ENCODE measurements at regions not wholly inside any gene's neighbourhood (a gene's known extent, or its start where the extent isn't known, plus 50 kb on each side); places are given as distances from the start of the nearest gene placed in this dataset.
"Not testable (repeated sequence)": the region's sequence is repeated elsewhere in the genome, so short reads cannot be mapped to it uniquely, and the experiment has no call there.

DNA sequence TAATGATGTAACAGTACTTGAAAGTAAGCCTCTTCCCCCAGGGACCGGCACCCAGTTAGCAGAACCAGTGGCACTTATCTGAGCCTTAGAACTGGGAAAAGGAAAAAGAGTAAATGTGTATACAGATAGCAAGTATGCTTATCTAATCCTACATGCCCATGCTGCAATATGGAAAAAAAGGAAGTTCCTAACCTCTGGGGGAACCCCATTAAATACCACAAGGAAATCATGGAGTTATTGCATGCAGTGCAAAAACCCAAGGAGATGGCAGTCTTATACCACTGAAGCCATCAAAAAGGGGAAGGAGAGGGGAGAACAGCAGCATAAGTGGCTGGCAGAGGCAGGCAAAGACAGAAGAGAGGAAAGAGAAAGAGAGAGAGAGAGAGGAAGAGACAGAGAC is 456.8 kb downstream of the PTPRC start:
- not testable (repeated sequence) for DNase-seq

DNA sequence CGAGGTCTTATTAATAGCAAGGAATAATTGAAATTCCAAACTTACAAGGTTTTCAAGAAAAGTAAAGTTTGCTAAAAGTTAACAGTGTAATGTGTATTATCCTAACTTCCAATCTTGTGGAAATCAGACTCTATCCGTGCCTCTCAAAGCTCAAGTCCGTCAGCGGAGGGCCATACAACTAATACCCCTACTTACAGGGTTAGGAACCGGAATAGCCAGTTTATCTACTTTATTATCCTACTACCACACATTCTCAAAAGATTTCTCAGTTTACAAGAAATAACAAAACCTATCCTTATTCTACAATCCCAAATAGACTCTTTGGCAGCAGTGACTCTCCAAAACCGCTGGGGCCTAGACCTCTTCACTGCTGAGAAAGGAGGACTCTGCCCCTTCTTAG is 457.8 kb downstream of the PTPRC start:
- DNase-seq, result no peak

DNA sequence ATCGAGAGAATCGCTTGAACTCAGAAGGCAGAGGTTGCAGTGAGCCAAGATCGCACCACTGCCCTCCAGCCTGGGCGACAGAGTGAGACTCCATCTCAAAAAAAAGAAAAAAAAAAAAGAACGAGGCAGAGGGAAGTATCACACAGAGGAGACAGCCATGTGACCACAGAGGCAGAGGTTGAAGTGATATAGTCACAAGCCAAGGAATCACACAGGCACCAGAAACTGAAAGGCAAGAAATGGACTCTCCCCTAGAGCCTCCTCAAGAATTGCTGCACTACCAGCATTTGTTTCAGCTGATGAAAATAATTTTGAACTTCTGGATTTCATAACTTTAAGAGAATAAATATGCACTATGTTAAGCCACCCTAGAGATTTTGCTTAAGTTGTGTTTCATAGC is 459.6 kb downstream of the PTPRC start:
- DNase-seq, result no peak

DNA sequence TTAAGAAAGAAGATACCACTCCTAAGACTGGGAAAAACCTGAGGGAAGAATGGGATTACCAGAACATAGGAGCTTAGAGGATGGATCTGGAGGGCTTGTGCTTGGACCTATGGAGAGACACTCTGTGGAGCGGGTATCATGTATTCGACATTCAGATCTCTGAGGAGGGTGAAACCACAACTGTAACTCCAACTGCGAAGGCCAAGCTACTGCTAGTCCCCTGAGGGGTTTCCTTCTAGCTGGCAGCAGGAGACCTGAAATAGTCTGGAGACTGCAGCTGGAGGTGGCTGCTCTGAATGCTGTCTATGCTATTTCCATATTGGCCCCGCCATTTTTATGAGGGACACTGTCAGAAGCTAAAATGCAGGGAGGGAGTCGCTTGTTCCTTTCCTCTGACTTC is 462.3 kb downstream of the PTPRC start:
- no peak for DNase-seq

DNA sequence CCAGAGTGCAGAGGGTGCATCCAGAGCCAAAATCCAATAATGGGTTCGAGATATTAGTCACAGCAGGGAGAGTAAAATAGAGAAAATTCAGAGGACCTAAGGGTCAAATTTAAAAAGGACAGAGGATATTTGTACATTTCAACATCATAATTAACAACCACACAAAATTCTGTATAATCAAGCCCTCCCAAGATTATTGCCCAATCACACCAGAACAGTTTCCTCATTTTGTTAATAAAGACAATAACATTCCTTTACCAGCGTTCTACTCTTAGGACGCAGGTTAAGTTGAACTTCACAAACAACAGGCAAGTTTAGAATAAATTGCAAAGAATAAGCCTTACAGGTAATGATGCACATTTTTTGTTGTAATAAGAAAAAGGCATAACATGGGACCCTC is 462.8 kb downstream of the PTPRC start:
- no peak for DNase-seq

DNA sequence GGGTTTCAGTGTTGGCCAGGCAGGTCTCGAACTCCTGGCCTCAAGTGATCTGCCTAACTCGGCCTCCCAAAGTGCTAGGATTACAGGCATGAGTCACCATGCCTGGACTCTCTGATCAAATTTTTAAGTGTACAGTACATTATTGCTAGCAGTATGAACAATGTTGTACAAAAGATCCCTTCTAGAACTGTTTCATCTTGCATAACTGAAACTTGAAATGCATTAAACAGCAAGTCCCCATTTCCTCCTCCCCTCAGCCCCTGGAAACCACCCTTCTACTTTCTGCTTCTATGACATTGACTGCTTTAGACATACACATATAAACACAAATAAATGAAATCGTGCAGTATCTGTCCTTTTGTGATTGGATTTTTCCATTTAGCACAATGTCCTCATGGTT is 463.4 kb downstream of the PTPRC start:
- DNase-seq, result no peak

DNA sequence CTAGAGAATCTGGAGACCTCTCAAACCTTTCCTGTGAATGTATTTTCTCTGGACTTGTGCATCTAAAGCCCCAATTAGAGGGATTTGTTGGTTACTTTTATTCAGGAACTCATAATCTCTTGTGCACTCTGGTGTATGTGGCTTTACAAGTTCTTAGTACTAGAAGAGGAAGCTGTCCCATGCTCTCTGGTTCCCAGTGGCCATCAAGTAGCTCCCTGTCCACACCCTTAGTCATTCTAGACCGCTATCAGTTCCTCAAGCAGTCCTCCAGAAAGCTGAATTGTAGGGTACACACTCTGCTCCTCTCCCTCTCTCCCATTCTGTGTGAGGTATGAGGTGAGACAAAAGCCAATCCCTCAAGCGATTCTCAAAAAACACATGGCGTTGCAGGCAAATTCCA is 470.3 kb downstream of the PTPRC start:
- no peak for DNase-seq

DNA sequence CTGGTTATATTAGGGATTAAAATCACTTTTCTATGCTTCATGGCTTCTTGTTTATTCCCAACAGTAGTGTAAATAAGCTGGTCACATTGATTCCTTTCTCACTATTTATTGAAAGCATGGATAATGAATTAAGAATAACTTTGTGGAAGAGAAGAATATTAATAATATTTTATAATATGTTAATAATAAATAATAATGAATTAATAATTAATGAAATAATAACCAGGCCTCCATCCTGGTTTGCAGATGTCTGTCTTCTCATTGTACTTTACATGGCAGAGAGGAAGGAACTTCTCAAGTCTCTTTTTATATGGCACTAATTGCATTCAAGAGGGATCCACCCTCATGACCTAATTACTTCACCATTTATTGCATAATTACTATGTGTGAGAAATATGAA is 473.5 kb downstream of the PTPRC start:
- DNase-seq, result no peak

DNA sequence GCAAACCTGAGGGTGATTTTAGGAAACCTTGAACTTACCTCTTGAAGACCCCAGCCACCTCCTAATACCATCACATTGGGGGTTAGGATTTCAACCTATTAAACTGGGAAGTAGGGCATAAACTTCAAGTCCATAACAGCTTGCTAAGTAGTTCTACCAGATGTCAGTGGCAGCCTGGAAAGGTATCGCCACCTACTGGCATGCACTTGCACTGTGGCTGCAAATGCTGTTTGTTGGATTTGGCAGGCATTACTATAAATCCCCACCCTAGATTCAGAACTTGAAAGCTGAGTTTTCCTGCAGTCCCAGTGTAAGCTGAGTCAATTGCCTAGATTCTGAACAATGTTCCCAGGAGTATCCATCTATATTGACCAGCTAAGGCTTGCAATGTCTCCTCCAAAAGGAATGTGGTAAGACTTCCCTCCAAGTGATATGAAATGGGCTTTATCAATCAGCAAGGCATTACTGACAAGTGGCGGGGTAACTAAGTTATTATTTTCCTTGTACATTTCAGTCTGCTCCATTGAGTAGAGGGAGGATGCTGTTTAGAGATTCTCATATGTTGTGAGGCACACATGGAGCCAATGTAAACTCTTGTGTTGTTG is 474.5 kb downstream of the PTPRC start:
- peak in 48 of 56 donors; percentile 1 to 74 (median 30) for DNase-seq

DNA sequence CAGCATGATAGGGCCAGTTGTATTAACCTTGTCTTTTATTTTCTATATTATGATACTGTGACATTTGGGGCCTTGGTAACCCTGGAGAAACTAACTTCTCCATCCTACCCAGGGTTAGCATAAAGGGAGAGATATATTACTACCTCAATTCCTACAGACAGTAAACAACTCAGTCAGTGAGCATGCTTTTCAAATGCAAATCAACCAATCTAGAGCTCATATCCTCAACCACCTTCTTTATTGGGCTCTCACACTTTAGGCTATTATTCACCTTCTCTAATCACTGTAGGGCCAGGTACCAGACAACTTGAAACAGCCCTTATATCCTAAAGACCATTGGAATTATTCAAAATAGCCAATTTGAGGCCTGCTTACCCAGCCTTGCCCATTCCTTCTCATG is 477.6 kb downstream of the PTPRC start:
- DNase-seq, result no peak

DNA sequence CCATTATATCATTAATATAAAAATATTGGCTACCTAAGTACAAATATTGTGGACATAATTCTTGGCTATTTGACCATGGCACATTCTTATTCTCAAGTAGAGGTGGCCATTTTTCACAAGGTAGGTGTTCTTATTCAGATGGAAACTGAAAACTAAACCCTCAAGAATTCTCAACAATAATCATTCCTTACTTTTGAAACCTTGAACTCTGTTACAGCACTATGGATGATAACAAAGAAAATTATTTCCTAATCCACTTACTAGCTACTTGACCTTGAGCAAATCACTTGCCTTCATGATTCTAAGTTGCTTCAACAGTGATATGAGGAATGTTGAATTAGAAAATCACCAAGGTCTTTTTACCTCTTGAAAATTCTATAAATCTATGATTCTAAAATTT is 482.2 kb downstream of the PTPRC start:
- no peak for DNase-seq

DNA sequence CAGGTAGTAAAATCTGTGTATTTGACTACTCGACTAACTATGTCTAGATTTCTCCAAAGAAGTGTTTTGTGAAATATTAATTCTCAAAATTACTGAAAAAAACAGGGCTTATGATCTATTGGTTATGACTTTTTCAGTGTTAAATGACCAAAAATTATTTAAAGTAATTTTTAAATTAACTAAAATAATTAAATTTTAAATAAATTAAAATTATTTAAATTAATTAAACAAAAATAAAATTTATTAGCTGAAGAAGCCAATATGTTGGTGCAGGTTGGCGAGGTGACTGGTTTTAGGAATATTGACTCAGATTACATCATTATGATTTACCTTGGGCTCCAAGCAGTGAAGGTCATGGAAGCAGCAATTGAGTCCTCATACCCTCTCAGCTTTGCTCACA is 483.2 kb downstream of the PTPRC start:
- DNase-seq, result no peak

DNA sequence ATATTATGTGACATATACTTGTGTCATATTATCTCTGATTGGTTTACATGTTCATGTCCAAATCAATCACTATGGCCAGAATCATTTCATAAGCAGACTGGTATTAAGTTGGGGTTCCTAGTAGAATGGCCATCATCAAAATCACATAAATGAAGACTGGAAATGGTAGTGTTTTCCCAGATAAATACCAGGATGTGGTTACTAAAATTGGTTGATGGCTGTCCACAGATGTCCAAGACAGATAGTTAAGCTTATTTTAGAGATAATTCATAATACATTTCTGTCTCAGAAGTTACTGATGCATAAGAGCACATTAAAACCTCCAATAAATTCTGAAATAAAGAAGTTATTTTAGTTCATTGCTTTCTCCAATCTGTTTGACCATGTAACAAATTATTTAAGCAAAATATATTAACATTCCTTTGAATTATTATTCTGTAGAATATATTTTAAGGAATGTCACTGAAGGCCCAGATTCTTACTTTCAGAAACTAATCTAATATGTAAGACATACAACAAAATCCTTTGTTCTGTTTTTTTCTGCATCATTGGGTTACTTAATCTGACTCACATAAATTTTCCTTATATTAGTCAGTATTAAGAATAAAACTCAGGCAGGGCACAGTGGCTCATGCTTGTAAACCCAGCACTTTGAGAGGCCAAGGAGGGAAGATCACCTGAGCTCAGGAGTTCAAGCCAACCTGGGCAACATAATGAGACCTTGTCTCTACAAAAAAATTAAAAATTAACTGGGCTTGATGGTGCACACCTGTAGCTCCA is 483.9 kb downstream of the PTPRC start:
- no peak for DNase-seq

DNA sequence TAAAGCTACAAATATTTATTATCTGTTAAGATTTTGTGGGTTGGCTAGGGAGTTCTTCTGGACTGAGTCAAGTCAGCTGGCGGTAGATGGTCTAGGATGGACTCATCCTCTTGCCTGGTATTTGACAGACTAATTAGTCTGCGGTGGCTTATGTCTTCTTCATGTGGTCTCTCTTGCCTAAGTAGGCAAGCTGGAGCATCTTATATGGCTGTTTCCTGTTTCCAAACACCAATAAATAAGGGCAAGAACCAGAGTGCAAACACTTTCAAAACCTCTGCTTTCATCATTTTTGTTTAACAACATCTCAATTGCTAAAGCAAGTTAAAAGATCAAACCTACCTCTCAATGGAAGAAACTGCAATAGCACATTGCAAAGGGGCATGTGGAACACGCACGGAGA is 484.8 kb downstream of the PTPRC start:
- no peak for DNase-seq

DNA sequence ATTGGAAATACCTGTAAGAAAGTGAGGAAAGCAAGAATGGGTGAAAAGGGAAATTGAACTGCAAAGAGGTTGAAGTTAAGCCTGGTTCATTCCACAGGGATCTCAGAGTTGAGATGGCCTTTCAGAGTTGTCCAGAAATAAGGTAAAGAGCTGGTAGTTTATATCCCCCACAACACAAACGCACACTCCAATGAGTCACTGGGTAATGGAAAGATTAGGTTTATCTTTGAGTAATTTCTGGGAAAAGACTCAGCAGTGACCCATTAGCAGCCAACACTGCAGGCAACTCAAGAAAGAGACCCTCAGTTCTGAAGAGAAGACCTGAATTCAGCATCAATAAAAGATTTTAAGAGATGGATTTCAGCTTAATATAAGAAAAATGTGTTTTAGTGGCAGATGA is 485.5 kb downstream of the PTPRC start:
- no peak for DNase-seq

DNA sequence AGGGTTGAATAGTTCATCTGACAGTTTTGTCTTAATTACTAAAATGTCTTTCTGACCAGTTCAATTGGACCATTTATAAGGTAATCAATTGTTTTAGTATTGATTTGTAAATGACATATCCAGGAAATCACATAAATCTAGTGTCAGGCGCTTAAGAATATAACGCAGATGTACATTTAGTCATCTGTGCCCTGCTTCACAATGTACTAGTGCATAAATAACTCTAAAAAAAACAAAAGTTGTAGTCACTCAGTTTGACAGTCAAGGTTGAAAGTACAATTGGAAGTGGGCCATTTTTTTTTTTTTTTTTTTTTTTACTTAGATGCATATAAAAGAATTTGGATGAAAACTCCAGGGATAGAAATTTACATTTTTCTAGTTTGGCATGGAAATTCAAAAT is 490.4 kb downstream of the PTPRC start:
- no peak for DNase-seq

DNA sequence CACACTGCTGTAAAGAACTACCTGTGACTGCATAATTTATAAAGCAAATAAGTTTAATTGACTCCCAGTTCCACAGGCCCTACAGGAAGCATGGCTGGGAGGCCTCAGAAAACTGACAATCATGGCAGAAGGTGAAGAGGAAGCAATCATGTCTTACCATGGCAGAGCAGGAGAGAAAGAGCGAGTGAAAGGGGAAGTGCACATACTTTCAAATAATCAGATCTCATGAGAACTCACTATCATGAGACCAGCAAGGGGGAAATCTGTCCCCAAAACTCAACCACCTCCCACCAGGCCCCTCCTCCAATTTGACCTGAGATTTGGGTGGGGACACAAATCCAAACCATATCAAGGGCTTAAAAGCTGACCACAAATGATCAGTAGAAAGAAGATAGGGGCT is 493.2 kb downstream of the PTPRC start:
- DNase-seq, result no peak

DNA sequence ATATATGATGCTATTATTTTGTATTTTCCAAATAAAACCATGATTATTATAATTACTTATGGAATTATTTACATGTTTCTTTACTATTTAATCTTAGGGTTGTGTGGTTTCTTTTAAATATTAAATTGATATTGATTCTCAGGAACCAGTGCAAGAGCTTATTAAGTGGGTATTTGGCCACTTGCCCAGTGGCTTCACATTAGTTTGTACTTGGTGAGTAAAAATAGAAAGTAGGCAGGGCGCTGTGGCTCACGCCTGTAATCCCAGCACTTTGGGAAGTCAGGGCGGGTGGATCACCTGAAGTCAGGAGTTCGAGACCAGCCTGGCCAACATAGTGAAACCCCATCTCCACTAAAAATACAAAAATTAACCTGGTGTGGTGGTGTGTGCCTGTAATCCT is 497.1 kb downstream of the PTPRC start:
- DNase-seq, result no peak

DNA sequence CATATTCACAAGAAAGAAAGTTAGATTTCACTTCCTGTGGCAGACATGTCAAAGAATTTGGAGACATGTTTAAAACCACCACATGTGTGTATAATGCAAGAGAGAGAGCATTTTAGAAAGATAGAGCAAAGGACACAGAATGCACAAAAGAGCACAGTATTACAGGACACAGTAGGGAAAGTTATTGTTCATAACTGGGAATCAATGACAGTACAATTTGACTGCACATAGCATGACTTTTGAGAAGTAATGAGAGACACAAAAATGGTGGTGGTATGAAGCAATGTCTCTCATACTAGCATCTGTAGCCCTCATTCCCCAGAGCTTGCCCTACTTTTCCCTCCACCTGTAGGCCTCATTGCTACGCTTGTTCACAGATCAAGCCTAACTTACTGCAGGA is 499.2 kb downstream of the PTPRC start:
- no peak for DNase-seq

DNA sequence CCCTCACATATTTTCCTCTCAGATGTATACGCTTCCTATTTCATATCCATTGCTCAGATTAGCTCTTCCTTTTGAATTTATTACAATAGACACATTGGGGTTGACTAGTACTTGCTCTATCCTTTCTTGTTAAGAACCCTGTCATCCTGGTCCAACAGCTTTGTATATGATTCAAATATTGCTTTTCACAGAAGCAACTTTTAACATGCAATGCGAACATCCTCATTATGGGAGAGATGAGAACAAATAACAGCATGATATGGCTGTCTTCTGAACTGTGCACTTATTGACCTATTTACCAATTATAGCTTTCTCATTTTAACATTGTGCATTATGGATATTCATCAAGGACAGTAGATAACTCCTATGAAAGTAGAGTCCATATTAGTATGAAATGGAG is 510.8 kb downstream of the PTPRC start:
- DNase-seq, result no peak

DNA sequence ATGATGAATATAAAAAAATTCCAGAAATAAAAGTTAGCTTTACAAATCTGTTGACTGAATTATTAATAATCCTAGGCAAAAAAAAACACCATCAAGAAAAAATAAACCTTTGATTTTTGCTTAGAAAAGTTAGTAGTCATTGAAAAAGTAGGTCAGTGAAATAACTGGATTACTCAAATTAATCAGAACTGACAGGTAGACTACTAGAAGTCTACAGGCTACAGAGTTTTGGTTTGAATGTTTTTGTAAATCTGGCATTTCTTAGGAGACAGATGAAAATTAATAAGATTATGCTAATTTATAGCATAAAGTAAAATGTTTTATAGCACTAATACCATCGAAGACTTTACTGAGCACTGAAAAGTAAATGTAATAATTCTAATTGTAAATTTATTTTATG is 511.9 kb downstream of the PTPRC start:
- DNase-seq, result no peak

DNA sequence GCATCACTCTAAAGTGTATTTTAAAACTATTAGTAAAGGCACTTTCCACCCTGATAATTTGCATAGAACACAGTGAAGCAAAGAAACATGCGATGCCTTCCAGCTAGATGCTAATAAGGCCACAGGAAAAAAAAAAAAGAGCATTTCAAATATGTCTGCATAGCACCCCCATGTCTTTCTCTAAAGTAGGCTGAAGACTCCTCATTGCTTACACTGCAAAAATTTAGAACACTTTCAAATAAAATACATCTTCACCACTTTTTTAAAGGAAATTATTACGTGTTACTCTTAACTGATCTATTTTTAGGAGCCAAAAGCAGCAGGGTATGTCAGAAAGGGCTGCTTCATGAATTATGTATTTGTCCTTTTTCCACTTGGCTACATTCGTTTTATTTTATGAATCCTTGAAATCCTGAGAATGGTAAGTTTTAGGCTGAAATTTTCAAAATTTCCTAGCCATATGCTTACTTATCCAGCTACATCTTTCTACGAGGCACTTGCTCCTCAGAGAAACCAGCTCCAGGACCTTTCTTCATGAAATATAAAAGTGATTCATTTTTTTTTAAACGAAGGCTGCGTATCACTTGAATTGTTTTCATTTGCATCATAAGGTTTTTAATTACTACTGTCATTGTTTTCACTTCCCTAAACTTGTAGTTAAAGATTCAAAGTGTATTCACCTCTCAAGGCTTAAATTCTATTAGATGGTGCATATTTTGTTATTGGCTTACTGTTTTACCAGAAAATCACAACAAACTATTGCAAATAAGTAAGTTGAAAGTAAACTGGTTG is 513.0 kb downstream of the PTPRC start:
- no peak for DNase-seq

DNA sequence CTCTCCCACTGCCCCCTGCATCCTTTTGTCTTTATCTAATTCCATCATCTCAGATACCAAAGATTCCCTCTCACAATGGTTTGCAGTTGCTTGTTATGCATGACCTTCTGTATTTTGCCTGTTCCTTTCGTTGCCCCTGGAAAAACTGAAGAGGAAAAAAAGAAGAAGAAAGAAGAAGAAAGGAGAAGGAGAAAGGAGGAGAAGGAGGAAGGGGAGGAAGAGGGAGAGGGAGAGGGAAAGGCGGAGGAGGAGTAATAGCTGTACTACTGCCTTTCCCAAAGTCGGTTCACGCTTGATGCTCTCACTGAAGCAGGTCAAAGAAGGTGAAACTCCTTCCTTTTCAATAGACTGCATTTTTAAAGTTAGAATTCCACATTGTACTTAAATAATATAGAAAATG is 513.8 kb downstream of the PTPRC start:
- no peak for DNase-seq

Data from nucleus accumbens (tissue), 56 donors.